GM12891 (cell line): ENCODE measurements at regions not wholly inside any gene's neighbourhood (a gene's known extent, or its start where the extent isn't known, plus 50 kb on each side); places are given as distances from the start of the nearest gene placed in this dataset.

ENCODE experiments used
- POLR2A ChIP-seq: IDR thresholded peaks from 2 replicates; pipeline ENCODE4 v1.6.1; 2011; ENCODE audit warnings: low read depth, low read length, control low read depth
- TAF1 ChIP-seq: IDR thresholded peaks from 2 replicates; pipeline ENCODE4 v1.6.1; 2011; ENCODE audit warnings: low read depth, low read length, control low read depth

DNA sequence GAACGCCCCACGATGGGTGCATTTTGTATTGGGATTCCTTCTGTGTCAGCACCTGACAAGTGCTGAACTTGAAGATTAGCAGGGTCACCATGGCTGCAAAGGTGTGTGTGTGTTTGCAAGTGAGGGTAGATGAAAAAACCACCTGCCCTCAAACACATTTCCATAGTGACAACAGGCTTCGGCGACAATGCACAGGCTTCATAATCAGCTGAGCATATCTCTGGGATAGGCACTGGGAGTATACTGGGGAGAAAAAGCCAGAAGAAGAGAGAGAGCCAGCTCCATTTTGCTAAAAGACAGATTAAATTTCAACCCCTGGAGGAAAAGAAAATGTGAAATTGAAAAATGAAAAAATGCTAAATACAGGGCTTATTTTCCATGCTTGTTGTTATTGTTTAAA lies 656.1 kb downstream of the INHBA start:
- no peak for TF ChIP-seq POLR2A
- TF ChIP-seq TAF1, result no peak
